Ovary (tissue), 7 donors: ENCODE measurements at regions not wholly inside any gene's neighbourhood (a gene's known extent, or its start where the extent isn't known, plus 50 kb on each side); places are given as distances from the start of the nearest gene placed in this dataset.
A peak's percentile ranks its signal among the peaks of the same experiment; 100 is the strongest.

ENCODE experiments used
- DNase-seq, 5 donors: peaks; one replicate each; pipeline ENCODE4 v3.0.0-alpha.2; 2019 to 2020
- H3K27ac ChIP-seq, 2 donors: fragments of 200-600 bp; one replicate each; pipeline versions ENCODE4 v1.5.1 to v1.8.0; 2019 to 2022
- H3K27me3 ChIP-seq: fragments of 200-600 bp; one replicate; pipeline ENCODE4 v1.8.0; 2022
- H3K36me3 ChIP-seq: fragments of 200-600 bp; sonication (generic); one replicate; pipeline ENCODE4 v1.5.1; 2019
- H3K4me1 ChIP-seq: one replicate; pipeline ENCODE4 v1.8.1; 2013; ENCODE audit warnings: mild to moderate bottlenecking, moderate library complexity; ENCODE audit not compliant: insufficient read depth
- H3K4me3 ChIP-seq: fragments of 200-600 bp; sonication (generic); one replicate; pipeline ENCODE4 v1.5.1; 2017
- H3K9me3 ChIP-seq, 2 donors: fragments of 200-600 bp in 1 of 2; sonication (generic) in 1 of 2; one replicate each; pipeline versions ENCODE4 v1.5.1 to v1.8.1; 2013 to 2019; ENCODE audit warnings: mild to moderate bottlenecking in 1 of 2, moderate library complexity in 1 of 2
- CTCF ChIP-seq, 3 donors: fragments of 450-650 bp in 2 of 3; fragments of 200-600 bp in 1 of 3; IDR thresholded peaks; one replicate each; pipeline versions ENCODE4 v1.5.1 to v1.8.0; 2016 to 2022; ENCODE audit warnings: antibody characterized with exemption in 3 of 3, mild to moderate bottlenecking in 1 of 3
- EP300 ChIP-seq: sonication (generic); formaldehyde crosslinking; IDR thresholded peaks from one replicate; pipeline ENCODE4 v1.6.1; 2017; ENCODE audit warnings: antibody characterized with exemption
- POLR2A ChIP-seq: fragments of 450-650 bp; IDR thresholded peaks from one replicate; pipeline ENCODE4 v1.6.1; 2017; ENCODE audit warnings: antibody characterized with exemption, mild to moderate bottlenecking, moderate library complexity
- WGBS, 3 donors: extraction: QIAGEN DNeasy Blood & Tissue Kit in 1 of 3; methylation state at CpG; one replicate each; pipeline versions ENCODE4 v1.1.5 to v1.1.7; 2013 to 2017; 5-methylcytosine and 5-hydroxymethylcytosine counted together
- intact Hi-C, 4 donors: fragments of 100-400 bp; cut with DNase I; formaldehyde crosslinking; loops; one replicate each; pipeline versions ENCODE4 v1.11.0 to v1.15.1; 2022 to 2023
- donor health status: DM: no; HTN: no; CAD: no; lungs with moderate emphysema.
- donor health status: DM: no; HTN: no; CAD: no.
- donor health status: Bipolar disorder and iron deficiency.
- donor health status: DM: no; HTN: no; CAD: no.
- donor health status: DM: yes; HTN: yes; CAD: no.

GRCh38 chr22:40121461-40121860 lies 56.3 kb upstream of the TNRC6B start:
- TF ChIP-seq EP300 (no peak), POLR2A (no peak), CTCF (IDR thresholded peaks at IDR 0.05) (no peak)
- WGBS, 3 donors = 57 to 70% (median 70%) methylated on average over 6 of the region's 6 CpGs
- DNase-seq = no peak
- Histone ChIP-seq H3K27ac (no peak overlapping the region), H3K36me3 (no peaks in the 10 kb centered on the region), H3K27me3 (no peaks in the 10 kb centered on the region), H3K4me3 (no peak overlapping the region), H3K9me3 (no peaks in the 10 kb centered on the region), H3K4me1 (peaks cover 11% of the 10 kb centered on the region)
- intact Hi-C loops = no loop called here

GRCh38 chr22:40122792-40123191 lies 54.9 kb upstream of the TNRC6B start:
- TF ChIP-seq EP300 = no peak
- TF ChIP-seq CTCF (IDR thresholded peaks at IDR 0.05) = no peak
- no peak for TF ChIP-seq POLR2A
- intact Hi-C loops = no loop called here
- H3K9me3 ChIP-seq = no peaks in the 10 kb centered on the region
- DNase-seq = no peak
- no peaks in the 10 kb centered on the region for H3K27me3 ChIP-seq
- no peak overlapping the region for H3K4me3 ChIP-seq
- no peak overlapping the region for H3K27ac ChIP-seq
- WGBS, 3 donors = 89 to 91% (median 90%) methylated on average over 5 of the region's 5 CpGs
- H3K36me3 ChIP-seq = no peaks in the 10 kb centered on the region
- H3K4me1 ChIP-seq = peaks cover 9% of the 10 kb centered on the region

GRCh38 chr22:40123387-40123786 lies 54.3 kb upstream of the TNRC6B start:
- Histone ChIP-seq H3K4me3 (no peak overlapping the region), H3K36me3 (no peaks in the 10 kb centered on the region), H3K4me1 (peaks cover 9% of the 10 kb centered on the region), H3K9me3 (no peaks in the 10 kb centered on the region), H3K27me3 (no peaks in the 10 kb centered on the region), H3K27ac (no peak overlapping the region)
- TF ChIP-seq EP300 = no peak
- no peak for TF ChIP-seq CTCF (IDR thresholded peaks at IDR 0.05)
- TF ChIP-seq POLR2A = no peak
- DNase-seq = peak in 3 of 5 donors; percentile 13 to 61 (median 21)
- intact Hi-C loops = no loop called here
- 36 to 49% (median 40%) methylated on average over 3 of the region's 3 CpGs for WGBS, 3 donors
